NT2/D1 (cell line): ENCODE measurements at regions not wholly inside any gene's neighbourhood (a gene's known extent, or its start where the extent isn't known, plus 50 kb on each side); places are given as distances from the start of the nearest gene placed in this dataset.

Experiments used
- SUZ12 ChIP-seq: IDR thresholded peaks from 2 replicates; pipeline ENCODE4 v1.6.1; 2011; ENCODE audit not compliant: insufficient read length, insufficient read depth; ENCODE audit errors: extremely low read depth
- ZNF274 ChIP-seq: IDR thresholded peaks from 2 replicates; pipeline ENCODE4 v1.6.1; 2011; ENCODE audit warnings: mild to moderate bottlenecking, low read depth, low read length

DNA sequence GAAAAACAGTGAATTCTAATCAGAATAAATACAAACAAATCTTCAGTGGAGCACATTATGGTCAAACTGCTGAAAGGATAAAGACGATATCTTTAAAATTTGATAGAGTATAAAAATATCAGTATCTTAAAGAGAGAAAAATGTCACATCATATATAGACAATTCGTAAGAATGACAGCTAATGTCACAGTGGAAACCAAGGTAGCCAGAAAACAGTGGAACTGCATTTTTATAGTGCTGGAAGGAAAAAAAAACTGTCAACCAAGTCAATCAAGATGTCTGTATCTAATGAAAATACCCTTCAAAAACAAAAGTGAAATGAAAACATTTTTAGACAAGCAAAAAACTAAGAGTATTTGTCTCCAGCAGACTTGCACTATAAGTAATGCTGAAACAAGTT is 73.4 kb upstream of the HMGXB4 start:
- TF ChIP-seq SUZ12 (no peak), ZNF274 (no peak)
